ENCODE measurements at regions not wholly inside any gene's neighbourhood (a gene's known extent, or its start where the extent isn't known, plus 50 kb on each side); places are given as distances from the start of the nearest gene placed in this dataset.

- H3K9ac ChIP-seq (ENCODE audit: low read length): no peak overlapping the region
- Mint-ChIP-seq H3K27me3 (no peaks in the 10 kb centered on the region), H3K27ac (no peak overlapping the region), H3K9me3 (ENCODE audit: insufficient read depth) (peaks cover 4% of the 10 kb centered on the region), H3K4me3 (no peak overlapping the region), H3K4me1 (no peaks in the 10 kb centered on the region)
- intact Hi-C loops (cut with micrococcal nuclease): no loop called here
- no peaks in the 10 kb centered on the region for H3K36me3 ChIP-seq (replicated peaks in 1 of 2; ENCODE audit: control extremely low read depth in 1 of 2, control insufficient read depth in 1 of 2, extremely low read depth in 1 of 2, insufficient read depth in 2 of 2, low read length in 1 of 2)
- TF ChIP-seq, protein P1, sequence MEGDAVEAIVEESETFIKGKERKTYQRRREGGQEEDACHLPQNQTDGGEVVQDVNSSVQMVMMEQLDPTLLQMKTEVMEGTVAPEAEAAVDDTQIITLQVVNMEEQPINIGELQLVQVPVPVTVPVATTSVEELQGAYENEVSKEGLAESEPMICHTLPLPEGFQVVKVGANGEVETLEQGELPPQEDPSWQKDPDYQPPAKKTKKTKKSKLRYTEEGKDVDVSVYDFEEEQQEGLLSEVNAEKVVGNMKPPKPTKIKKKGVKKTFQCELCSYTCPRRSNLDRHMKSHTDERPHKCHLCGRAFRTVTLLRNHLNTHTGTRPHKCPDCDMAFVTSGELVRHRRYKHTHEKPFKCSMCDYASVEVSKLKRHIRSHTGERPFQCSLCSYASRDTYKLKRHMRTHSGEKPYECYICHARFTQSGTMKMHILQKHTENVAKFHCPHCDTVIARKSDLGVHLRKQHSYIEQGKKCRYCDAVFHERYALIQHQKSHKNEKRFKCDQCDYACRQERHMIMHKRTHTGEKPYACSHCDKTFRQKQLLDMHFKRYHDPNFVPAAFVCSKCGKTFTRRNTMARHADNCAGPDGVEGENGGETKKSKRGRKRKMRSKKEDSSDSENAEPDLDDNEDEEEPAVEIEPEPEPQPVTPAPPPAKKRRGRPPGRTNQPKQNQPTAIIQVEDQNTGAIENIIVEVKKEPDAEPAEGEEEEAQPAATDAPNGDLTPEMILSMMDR (IDR thresholded peaks at IDR 0.05): no peak
- no peak for TF ChIP-seq EZH2 (IDR thresholded peaks at IDR 0.05; ENCODE audit: borderline replicate concordance, insufficient read depth, low read depth, low read length, poor library complexity, severe bottlenecking)
- H4K20me1 ChIP-seq (ENCODE audit: control insufficient read depth, insufficient read depth, low read length, poor library complexity, severe bottlenecking): no peaks in the 10 kb centered on the region
- H3K4me3 ChIP-seq (ENCODE audit: control extremely low read depth in 1 of 5, extremely low read depth in 1 of 5, insufficient read depth in 1 of 5, low read depth in 2 of 5, low read length in 4 of 5): no peak overlapping the region
- no peak overlapping the region for H3K27ac ChIP-seq (ENCODE audit: low read length in 2 of 2)
- no CpG with 5 or more reads among the region's 1 CpG for WGBS (ENCODE audit: insufficient coverage)
- DNase-seq (no peak), ATAC-seq (ENCODE audit: low read depth) (no peak)
- POLR2A ChIA-PET: no interaction called here
- no peaks in the 10 kb centered on the region for H3K4me1 ChIP-seq (ENCODE audit: control insufficient read depth in 2 of 2, insufficient read depth in 2 of 2, low read length in 2 of 2)
- H2AFZ ChIP-seq (ENCODE audit: insufficient read depth, low read depth, low read length, poor library complexity, severe bottlenecking): no peak overlapping the region
- peaks cover 0 to 2% (median 0%) of the 10 kb centered on the region in 4 experiments for H3K27me3 ChIP-seq (replicated peaks in 1 of 4; ENCODE audit: control extremely low read depth in 1 of 4, control insufficient read depth in 3 of 4, insufficient read depth in 4 of 4, low read length in 3 of 4)
- no peaks in the 10 kb centered on the region for H3K79me2 ChIP-seq (ENCODE audit: control insufficient read depth, insufficient read depth, low read length)
- no peak overlapping the region for H3K4me2 ChIP-seq (replicated peaks; ENCODE audit: low read depth, low read length, poor library complexity, severe bottlenecking)
- no peaks in the 10 kb centered on the region for H3K9me3 ChIP-seq (ENCODE audit: control extremely low read depth in 1 of 3, control insufficient read depth in 2 of 3, insufficient read depth in 1 of 3, low read length in 2 of 3)
- CTCF ChIA-PET: no interaction called here
These were observed 662.6 kb upstream of the IGFBP3 start for GRCh38 chr7:46583656-46584055.

DNA sequence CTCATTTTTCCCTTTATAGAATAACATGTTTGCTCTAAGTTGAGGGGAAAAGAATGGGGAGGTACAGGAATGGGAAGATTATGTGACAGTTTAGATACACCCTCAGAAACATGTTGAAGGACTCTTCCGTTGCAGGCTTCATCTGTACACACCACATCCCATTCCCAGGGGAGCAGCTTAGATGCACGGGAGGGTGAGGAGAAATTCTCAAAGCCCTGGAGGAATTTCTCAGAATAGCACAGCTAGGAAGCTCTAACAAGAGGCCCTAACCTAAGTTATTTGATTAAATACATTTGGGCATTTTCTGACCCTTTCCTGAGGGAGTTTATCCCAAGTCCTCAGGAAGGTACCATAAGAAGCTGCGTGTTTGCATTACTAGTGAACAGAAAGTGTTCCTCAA lies 660.2 kb upstream of the IGFBP3 start:
- H3K27ac Mint-ChIP-seq: no peak overlapping the region
- H3K9me3 Mint-ChIP-seq (ENCODE audit: insufficient read depth): peaks cover 6% of the 10 kb centered on the region
- TF ChIP-seq, protein P1 (IDR thresholded peaks at IDR 0.05): no peak
- TF ChIP-seq EZH2 (IDR thresholded peaks at IDR 0.05; ENCODE audit: borderline replicate concordance, insufficient read depth, low read depth, low read length, poor library complexity, severe bottlenecking): no peak
- H3K79me2 ChIP-seq (ENCODE audit: control insufficient read depth, insufficient read depth, low read length): no peaks in the 10 kb centered on the region
- no peak overlapping the region for H3K27ac ChIP-seq (ENCODE audit: low read length in 2 of 2)
- ChIA-PET CTCF (no interaction called here), POLR2A (no interaction called here)
- WGBS (ENCODE audit: insufficient coverage): no CpG with 5 or more reads among the region's 3 CpGs
- H4K20me1 ChIP-seq (ENCODE audit: control insufficient read depth, insufficient read depth, low read length, poor library complexity, severe bottlenecking): no peaks in the 10 kb centered on the region
- DNase-seq (no peak), ATAC-seq (ENCODE audit: low read depth) (no peak)
- H3K9me3 ChIP-seq (ENCODE audit: control extremely low read depth in 1 of 3, control insufficient read depth in 2 of 3, insufficient read depth in 1 of 3, low read length in 2 of 3): peaks cover 0 to 3% (median 0%) of the 10 kb centered on the region in 3 donors
- no peak overlapping the region for H2AFZ ChIP-seq (ENCODE audit: insufficient read depth, low read depth, low read length, poor library complexity, severe bottlenecking)
- no peaks in the 10 kb centered on the region for H3K27me3 Mint-ChIP-seq
- H3K4me1 Mint-ChIP-seq: no peaks in the 10 kb centered on the region
- H3K36me3 ChIP-seq (replicated peaks in 1 of 2; ENCODE audit: control extremely low read depth in 1 of 2, control insufficient read depth in 1 of 2, extremely low read depth in 1 of 2, insufficient read depth in 2 of 2, low read length in 1 of 2): no peaks in the 10 kb centered on the region
- no peak overlapping the region for H3K4me3 ChIP-seq (ENCODE audit: control extremely low read depth in 1 of 5, extremely low read depth in 1 of 5, insufficient read depth in 1 of 5, low read depth in 2 of 5, low read length in 4 of 5)
- intact Hi-C loops (cut with micrococcal nuclease): no loop called here
- no peak overlapping the region for H3K4me2 ChIP-seq (replicated peaks; ENCODE audit: low read depth, low read length, poor library complexity, severe bottlenecking)
- no peak overlapping the region for H3K9ac ChIP-seq (ENCODE audit: low read length)
- no peak overlapping the region for H3K4me3 Mint-ChIP-seq
- H3K27me3 ChIP-seq (replicated peaks in 1 of 4; ENCODE audit: control extremely low read depth in 1 of 4, control insufficient read depth in 3 of 4, insufficient read depth in 4 of 4, low read length in 3 of 4): no peaks in the 10 kb centered on the region
- no peaks in the 10 kb centered on the region for H3K4me1 ChIP-seq (ENCODE audit: control insufficient read depth in 2 of 2, insufficient read depth in 2 of 2, low read length in 2 of 2)
